Mucosa of descending colon (tissue), 3 donors: ENCODE measurements at regions not wholly inside any gene's neighbourhood (a gene's known extent, or its start where the extent isn't known, plus 50 kb on each side); places are given as distances from the start of the nearest gene placed in this dataset.

ENCODE experiments used
- ATAC-seq: fragments of 200-7000 bp; cut with Tn5 transposase; one replicate; pipeline ENCODE4 v1.9.1; 2020; ENCODE audit warnings: mild to moderate bottlenecking, moderate library complexity
- DNase-seq, 3 donors: peaks; one replicate each; pipeline ENCODE4 v3.0.0-alpha.2; 2020
- H3K36me3 ChIP-seq: fragments of 200-600 bp; one replicate; pipeline ENCODE4 v1.8.0; 2021; ENCODE audit warnings: low read depth, mild to moderate bottlenecking
- H3K4me1 ChIP-seq: fragments of 200-600 bp; one replicate; pipeline ENCODE4 v1.8.0; 2021; ENCODE audit warnings: low read depth, mild to moderate bottlenecking
- H3K4me3 ChIP-seq: fragments of 200-600 bp; one replicate; pipeline ENCODE4 v1.8.0; 2021; ENCODE audit warnings: mild to moderate bottlenecking
- H3K9me3 ChIP-seq: fragments of 200-600 bp; one replicate; pipeline ENCODE4 v1.8.0; 2021; ENCODE audit warnings: mild to moderate bottlenecking
- intact Hi-C, 2 donors: fragments of 100-400 bp; cut with DNase I in 1 of 2; cut with micrococcal nuclease in 1 of 2; formaldehyde crosslinking; loops; one replicate each; pipeline versions ENCODE4 v1.11.0 to v1.11.1; 2022; cut with DNase I, micrococcal nuclease
- TF ChIP-seq, protein P1 (sequence below): fragments of 200-600 bp; IDR thresholded peaks from one replicate; pipeline ENCODE4 v1.8.0; 2022; ENCODE audit warnings: antibody characterized with exemption, mild to moderate bottlenecking
- donor health status: DM: no; HTN: no; CAD: no; lungs with moderate emphysema.
- donor health status: DM: no; HTN: no; CAD: no.
- donor health status: DM: no; HTN: yes; CAD: no.

- ATAC-seq: no peak
- no peaks in the 10 kb centered on the region for H3K36me3 ChIP-seq
- intact Hi-C loops: no loop called here
- no peak overlapping the region for H3K4me3 ChIP-seq
- TF ChIP-seq, protein P1, sequence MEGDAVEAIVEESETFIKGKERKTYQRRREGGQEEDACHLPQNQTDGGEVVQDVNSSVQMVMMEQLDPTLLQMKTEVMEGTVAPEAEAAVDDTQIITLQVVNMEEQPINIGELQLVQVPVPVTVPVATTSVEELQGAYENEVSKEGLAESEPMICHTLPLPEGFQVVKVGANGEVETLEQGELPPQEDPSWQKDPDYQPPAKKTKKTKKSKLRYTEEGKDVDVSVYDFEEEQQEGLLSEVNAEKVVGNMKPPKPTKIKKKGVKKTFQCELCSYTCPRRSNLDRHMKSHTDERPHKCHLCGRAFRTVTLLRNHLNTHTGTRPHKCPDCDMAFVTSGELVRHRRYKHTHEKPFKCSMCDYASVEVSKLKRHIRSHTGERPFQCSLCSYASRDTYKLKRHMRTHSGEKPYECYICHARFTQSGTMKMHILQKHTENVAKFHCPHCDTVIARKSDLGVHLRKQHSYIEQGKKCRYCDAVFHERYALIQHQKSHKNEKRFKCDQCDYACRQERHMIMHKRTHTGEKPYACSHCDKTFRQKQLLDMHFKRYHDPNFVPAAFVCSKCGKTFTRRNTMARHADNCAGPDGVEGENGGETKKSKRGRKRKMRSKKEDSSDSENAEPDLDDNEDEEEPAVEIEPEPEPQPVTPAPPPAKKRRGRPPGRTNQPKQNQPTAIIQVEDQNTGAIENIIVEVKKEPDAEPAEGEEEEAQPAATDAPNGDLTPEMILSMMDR: no peak
- DNase-seq: no peak
- peaks cover 14% of the 10 kb centered on the region for H3K9me3 ChIP-seq
- no peaks in the 10 kb centered on the region for H3K4me1 ChIP-seq
These were observed 151.5 kb upstream of the TOM1L1 start for GRCh38 chr17:54749157-54749556.

GRCh38 chr17:54754560-54754959, 146.1 kb upstream of the TOM1L1 start:
- Histone ChIP-seq H3K4me1 (no peaks in the 10 kb centered on the region), H3K36me3 (no peaks in the 10 kb centered on the region), H3K4me3 (no peak overlapping the region), H3K9me3 (no peaks in the 10 kb centered on the region)
- ATAC-seq (no peak), DNase-seq (no peak)
- intact Hi-C loops: no loop called here
- TF ChIP-seq, protein P1: no peak

DNA sequence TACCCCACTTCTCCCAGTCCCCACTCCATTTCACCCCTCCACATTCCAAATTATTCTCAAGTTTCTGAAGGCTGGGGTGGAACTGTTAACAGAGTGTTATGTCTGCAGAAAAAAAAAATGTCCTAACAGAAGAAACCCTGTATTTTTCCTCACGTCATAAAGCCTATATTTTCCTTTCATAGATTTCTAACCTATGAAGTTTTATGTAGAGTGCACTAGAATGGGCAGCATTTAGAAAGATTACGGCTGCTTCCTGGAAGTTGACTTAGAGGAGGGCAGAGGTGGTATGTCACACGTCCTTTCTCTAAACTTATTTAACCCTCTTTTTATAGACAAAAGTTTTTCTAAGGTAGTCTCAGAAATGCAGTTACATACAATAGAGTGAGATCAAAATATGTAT, 139.8 kb upstream of the TOM1L1 start:
- ATAC-seq (no peak), DNase-seq (no peak)
- intact Hi-C loops: no loop called here
- TF ChIP-seq, protein P1: no peak
- Histone ChIP-seq H3K9me3 (no peaks in the 10 kb centered on the region), H3K4me3 (no peak overlapping the region), H3K4me1 (no peaks in the 10 kb centered on the region), H3K36me3 (no peaks in the 10 kb centered on the region)

- ATAC-seq (no peak), DNase-seq (no peak)
- TF ChIP-seq, protein P1: no peak
- H3K36me3 ChIP-seq: no peaks in the 10 kb centered on the region
- H3K4me3 ChIP-seq: no peak overlapping the region
- intact Hi-C loops: no loop called here
- no peaks in the 10 kb centered on the region for H3K4me1 ChIP-seq
- H3K9me3 ChIP-seq: no peaks in the 10 kb centered on the region
These were observed 129.8 kb upstream of the TOM1L1 start for GRCh38 chr17:54770836-54771235.

GRCh38 chr17:54771409-54771915, 129.2 kb upstream of the TOM1L1 start:
- ATAC-seq: no peak
- H3K4me1 ChIP-seq: no peaks in the 10 kb centered on the region
- H3K4me3 ChIP-seq: no peak overlapping the region
- DNase-seq: no peak
- TF ChIP-seq, protein P1: no peak
- intact Hi-C loops: no loop called here
- no peaks in the 10 kb centered on the region for H3K36me3 ChIP-seq
- no peaks in the 10 kb centered on the region for H3K9me3 ChIP-seq

- Histone ChIP-seq H3K9me3 (no peaks in the 10 kb centered on the region), H3K4me3 (no peak overlapping the region), H3K4me1 (no peaks in the 10 kb centered on the region), H3K36me3 (no peaks in the 10 kb centered on the region)
- intact Hi-C loops: no loop called here
- ATAC-seq: peak; percentile 26
- no peak for DNase-seq
- TF ChIP-seq, protein P1: no peak
These were observed 120.4 kb upstream of the TOM1L1 start for GRCh38 chr17:54780238-54780637.
